Type B pancreatic cell (in vitro differentiated cells): ENCODE measurements at regions not wholly inside any gene's neighbourhood (a gene's known extent, or its start where the extent isn't known, plus 50 kb on each side); places are given as distances from the start of the nearest gene placed in this dataset.
"Not testable (repeated sequence)": the region's sequence is repeated elsewhere in the genome, so short reads cannot be mapped to it uniquely, and the experiment has no call there.

Experiments
- DNase-seq: peaks from one replicate; pipeline ENCODE4 v3.0.0; 2021; ENCODE audit warnings: mixed read lengths; ENCODE audit not compliant: unreplicated experiment; ENCODE audit errors: extremely low spot score
- H3K27ac Mint-ChIP-seq: 2 replicates; pipeline ENCODE4 v1.8.0; 2021; ENCODE audit warnings: mild to moderate bottlenecking, mixed read lengths
- H3K27me3 Mint-ChIP-seq: 2 replicates; pipeline ENCODE4 v1.8.0; 2021; ENCODE audit warnings: mixed read lengths
- H3K36me3 Mint-ChIP-seq: 2 replicates; pipeline ENCODE4 v1.8.0; 2021; ENCODE audit warnings: mixed read lengths
- H3K4me1 Mint-ChIP-seq: one replicate; pipeline ENCODE4 v1.8.0; 2021; ENCODE audit warnings: mixed read lengths; ENCODE audit not compliant: unreplicated experiment
- H3K4me3 Mint-ChIP-seq: 2 replicates; pipeline ENCODE4 v1.8.0; 2021; ENCODE audit warnings: mild to moderate bottlenecking, mixed read lengths
- H3K9me3 Mint-ChIP-seq: 2 replicates; pipeline ENCODE4 v1.8.0; 2021; ENCODE audit warnings: mixed read lengths
- CTCF ChIP-seq: fragments of 200-600 bp; sonication (generic); conservative IDR thresholded peaks from 2 replicates; pipeline ENCODE4 v1.5.0; 2021; ENCODE audit warnings: antibody characterized with exemption, mild to moderate bottlenecking

GRCh38 chr2:150204451-150204850 is 283.0 kb downstream of the RND3 start:
- no peaks in the 10 kb centered on the region for H3K27me3 Mint-ChIP-seq
- no peaks in the 10 kb centered on the region for H3K9me3 Mint-ChIP-seq
- TF ChIP-seq CTCF = no peak
- no peak overlapping the region for H3K27ac Mint-ChIP-seq
- no peaks in the 10 kb centered on the region for H3K36me3 Mint-ChIP-seq
- H3K4me3 Mint-ChIP-seq = no peak overlapping the region
- no peaks in the 10 kb centered on the region for H3K4me1 Mint-ChIP-seq
- no peak for DNase-seq

GRCh38 chr2:150194816-150195215 is 292.7 kb downstream of the RND3 start:
- H3K4me3 Mint-ChIP-seq, H3K27ac Mint-ChIP-seq, H3K27me3 Mint-ChIP-seq, DNase-seq, H3K4me1 Mint-ChIP-seq, H3K36me3 Mint-ChIP-seq: not testable (repeated sequence)
- H3K9me3 Mint-ChIP-seq = peaks cover 11% of the 10 kb centered on the region

- Mint-ChIP-seq H3K9me3 (peaks cover 15% of the 10 kb centered on the region), H3K27ac (no peak overlapping the region), H3K36me3 (no peaks in the 10 kb centered on the region), H3K4me1 (no peaks in the 10 kb centered on the region), H3K27me3 (no peaks in the 10 kb centered on the region), H3K4me3 (no peak overlapping the region)
- no peak for DNase-seq
- TF ChIP-seq CTCF = no peak
These were observed 294.8 kb downstream of the RND3 start for GRCh38 chr2:150192701-150193100.

GRCh38 chr2:150191349-150191748 is 296.1 kb downstream of the RND3 start:
- Mint-ChIP-seq H3K4me3 (no peak overlapping the region), H3K9me3 (peaks cover 15% of the 10 kb centered on the region)

GRCh38 chr2:150190546-150190945 is 296.9 kb downstream of the RND3 start:
- Mint-ChIP-seq H3K4me1 (no peaks in the 10 kb centered on the region), H3K36me3 (no peaks in the 10 kb centered on the region), H3K4me3 (no peak overlapping the region), H3K9me3 (peaks cover 11% of the 10 kb centered on the region), H3K27me3 (no peaks in the 10 kb centered on the region), H3K27ac (no peak overlapping the region)
- TF ChIP-seq CTCF = no peak
- DNase-seq = no peak

More at GRCh38 chr2:150191349-150191748, 296.1 kb downstream of the RND3 start:
- TF ChIP-seq CTCF = no peak
- Mint-ChIP-seq H3K36me3 (no peaks in the 10 kb centered on the region), H3K4me1 (no peaks in the 10 kb centered on the region), H3K27me3 (no peaks in the 10 kb centered on the region), H3K27ac (no peak overlapping the region)
- no peak for DNase-seq

- Mint-ChIP-seq H3K27ac (no peak overlapping the region), H3K4me1 (peaks cover 5% of the 10 kb centered on the region), H3K36me3 (no peaks in the 10 kb centered on the region), H3K9me3 (peaks cover 11% of the 10 kb centered on the region), H3K27me3 (no peaks in the 10 kb centered on the region), H3K4me3 (no peak overlapping the region)
- DNase-seq = no peak
- no peak for TF ChIP-seq CTCF
These were observed 298.7 kb downstream of the RND3 start for GRCh38 chr2:150188800-150189199.
